Keratinocyte (primary cell): ENCODE measurements at regions not wholly inside any gene's neighbourhood (a gene's known extent, or its start where the extent isn't known, plus 50 kb on each side); places are given as distances from the start of the nearest gene placed in this dataset.

Source experiments
- DNase-seq: peaks from one replicate; pipeline ENCODE4 v3.0.0-alpha.2; 2011; ENCODE audit warnings: low read depth, missing footprints, low spot score
- FAIRE-seq: peaks from 2 replicates; lab custom pipeline; 2011; peaks lifted over from hg19 to GRCh38; lab: Jason Lieb, UNC
- H2AFZ ChIP-seq: 2 replicates; pipeline ENCODE4 v1.6.0; 2012; ENCODE audit warnings: low read length, control low read depth, inconsistent platforms; ENCODE audit not compliant: control insufficient read depth
- H3K27ac ChIP-seq: 2 replicates; pipeline ENCODE4 v1.5.1; 2011; ENCODE audit warnings: low read length; ENCODE audit not compliant: control insufficient read depth, insufficient read depth
- H3K27me3 ChIP-seq: 3 replicates; pipeline ENCODE4 v1.6.0; 2011; ENCODE audit warnings: low read length; ENCODE audit not compliant: control insufficient read depth, insufficient read depth; ENCODE audit errors: extremely low read depth
- H3K36me3 ChIP-seq, 2 experiments: 2 replicates in 1 of 2; 3 replicates in 1 of 2; pipeline ENCODE4 v1.5.1; 2011; ENCODE audit warnings: low read length in 2 of 2, mild to moderate bottlenecking in 1 of 2; ENCODE audit not compliant: control insufficient read depth in 2 of 2, insufficient read depth in 2 of 2; ENCODE audit errors: extremely low read depth in 1 of 2
- H3K4me1 ChIP-seq: 3 replicates; pipeline ENCODE4 v1.5.1; 2011; ENCODE audit warnings: low read length; ENCODE audit not compliant: control insufficient read depth, insufficient read depth; ENCODE audit errors: extremely low read depth
- H3K4me2 ChIP-seq: 3 replicates; pipeline ENCODE4 v1.6.0; 2011; ENCODE audit warnings: low read depth, low read length; ENCODE audit not compliant: control insufficient read depth, insufficient read depth; ENCODE audit errors: extremely low read depth
- H3K4me3 ChIP-seq, 3 experiments: fragments of 200-600 bp in 1 of 3; sonication (generic) in 1 of 3; 2 replicates in 2 of 3; 3 replicates in 1 of 3; pipeline ENCODE4 v1.5.1; 2011 to 2016; ENCODE audit warnings: low read length in 3 of 3, mild to moderate bottlenecking in 3 of 3, control low read depth in 2 of 3, inconsistent platforms in 1 of 3, low read depth in 1 of 3, mixed read lengths in 1 of 3, mixed run types in 1 of 3, moderate library complexity in 1 of 3; ENCODE audit not compliant: control insufficient read depth in 2 of 3, insufficient read depth in 2 of 3; ENCODE audit errors: extremely low read depth in 1 of 3
- H3K79me2 ChIP-seq: 2 replicates; pipeline ENCODE4 v1.6.0; 2012; ENCODE audit warnings: low read length; ENCODE audit not compliant: control insufficient read depth, insufficient read depth
- H3K9ac ChIP-seq: 3 replicates; pipeline ENCODE4 v1.6.0; 2011; ENCODE audit warnings: low read length; ENCODE audit not compliant: control insufficient read depth, insufficient read depth; ENCODE audit errors: extremely low read depth
- H3K9me1 ChIP-seq: 3 replicates; pipeline ENCODE4 v1.6.0; 2011; ENCODE audit warnings: low read length; ENCODE audit not compliant: control insufficient read depth, insufficient read depth; ENCODE audit errors: extremely low read depth
- H3K9me3 ChIP-seq: 2 replicates; pipeline ENCODE4 v1.5.1; 2012; ENCODE audit warnings: low read depth, low read length; ENCODE audit not compliant: control insufficient read depth
- H4K20me1 ChIP-seq: 3 replicates; pipeline ENCODE4 v1.6.0; 2011; ENCODE audit warnings: low read length; ENCODE audit not compliant: control insufficient read depth, insufficient read depth; ENCODE audit errors: extremely low read depth
- CTCF ChIP-seq, 3 experiments: IDR thresholded peaks in 1 of 3; conservative IDR thresholded peaks in 1 of 3; optimal IDR thresholded peaks in 1 of 3; 2 replicates in 2 of 3; 3 replicates in 1 of 3; pipeline versions ENCODE3 to v1.5.1; 2011; ENCODE audit warnings: low read length in 3 of 3, mild to moderate bottlenecking in 3 of 3, moderate library complexity in 2 of 3, control low read depth in 1 of 3, inconsistent platforms in 1 of 3; ENCODE audit not compliant: insufficient read depth in 2 of 3; ENCODE audit errors: extremely low read depth in 1 of 3
- EZH2 ChIP-seq: IDR thresholded peaks from one replicate; pipeline ENCODE4 v1.6.1; 2012; ENCODE audit warnings: inconsistent platforms, mild to moderate bottlenecking, low read length, moderate library complexity
- dilution Hi-C: fragments of 300-500 bp; cut with MboI; formaldehyde crosslinking; loops from one replicate; pipeline ENCODE4 v1.7.0; 2020; ENCODE audit warnings: low sequenced_read_pairs; ENCODE audit not compliant: extremely low pct_ligation_motif_present

GRCh38 chr1:177646757-177647730 is 322.8 kb downstream of the SEC16B start:
- no peaks in the 10 kb centered on the region for H3K36me3 ChIP-seq
- no peak overlapping the region for H3K9ac ChIP-seq
- H3K4me2 ChIP-seq, result no peak overlapping the region
- no peaks in the 10 kb centered on the region for H3K9me3 ChIP-seq
- dilution Hi-C loops, result no loop called here
- no peaks in the 10 kb centered on the region for H3K4me1 ChIP-seq
- H2AFZ ChIP-seq, result no peak overlapping the region
- TF ChIP-seq CTCF (optimal IDR thresholded peaks at IDR 0.05 in 1 of 3, IDR thresholded peaks at IDR 0.05 in 1 of 3, conservative IDR thresholded peaks at IDR 0.05 in 1 of 3; ENCODE audit: extremely low read depth in 1 of 3, insufficient read depth in 2 of 3, low read length in 3 of 3) (no peak), EZH2 (no peak)
- no peaks in the 10 kb centered on the region for H3K27me3 ChIP-seq
- H3K9me1 ChIP-seq, result no peaks in the 10 kb centered on the region
- FAIRE-seq, result no peak
- no peak overlapping the region for H3K4me3 ChIP-seq
- no peak for DNase-seq
- H4K20me1 ChIP-seq, result no peaks in the 10 kb centered on the region
- H3K27ac ChIP-seq, result no peak overlapping the region
- no peaks in the 10 kb centered on the region for H3K79me2 ChIP-seq

GRCh38 chr1:177645491-177646190 is 324.2 kb downstream of the SEC16B start:
- Histone ChIP-seq H3K27ac (no peak overlapping the region), H3K9ac (no peak overlapping the region), H2AFZ (no peak overlapping the region), H3K4me3 (no peak overlapping the region), H3K4me1 (no peaks in the 10 kb centered on the region), H3K36me3 (no peaks in the 10 kb centered on the region), H3K9me3 (no peaks in the 10 kb centered on the region), H3K9me1 (no peaks in the 10 kb centered on the region), H3K27me3 (no peaks in the 10 kb centered on the region), H3K4me2 (no peak overlapping the region), H4K20me1 (no peaks in the 10 kb centered on the region), H3K79me2 (no peaks in the 10 kb centered on the region)
- FAIRE-seq (no peak), DNase-seq (no peak)
- dilution Hi-C loops, result no loop called here
- TF ChIP-seq CTCF (optimal IDR thresholded peaks at IDR 0.05 in 1 of 3, IDR thresholded peaks at IDR 0.05 in 1 of 3, conservative IDR thresholded peaks at IDR 0.05 in 1 of 3; ENCODE audit: extremely low read depth in 1 of 3, insufficient read depth in 2 of 3, low read length in 3 of 3) (no peak), EZH2 (no peak)
